Mucosa of descending colon (tissue), 3 donors: ENCODE measurements at regions not wholly inside any gene's neighbourhood (a gene's known extent, or its start where the extent isn't known, plus 50 kb on each side); places are given as distances from the start of the nearest gene placed in this dataset.
A peak's percentile ranks its signal among the peaks of the same experiment; 100 is the strongest.

ENCODE experiments used
- ATAC-seq: fragments of 200-7000 bp; cut with Tn5 transposase; one replicate; pipeline ENCODE4 v1.9.1; 2020; ENCODE audit warnings: mild to moderate bottlenecking, moderate library complexity
- DNase-seq, 3 donors: peaks; one replicate each; pipeline ENCODE4 v3.0.0-alpha.2; 2020
- H3K36me3 ChIP-seq: fragments of 200-600 bp; one replicate; pipeline ENCODE4 v1.8.0; 2021; ENCODE audit warnings: low read depth, mild to moderate bottlenecking
- H3K4me1 ChIP-seq: fragments of 200-600 bp; one replicate; pipeline ENCODE4 v1.8.0; 2021; ENCODE audit warnings: low read depth, mild to moderate bottlenecking
- H3K4me3 ChIP-seq: fragments of 200-600 bp; one replicate; pipeline ENCODE4 v1.8.0; 2021; ENCODE audit warnings: mild to moderate bottlenecking
- H3K9me3 ChIP-seq: fragments of 200-600 bp; one replicate; pipeline ENCODE4 v1.8.0; 2021; ENCODE audit warnings: mild to moderate bottlenecking
- intact Hi-C, 2 donors: fragments of 100-400 bp; cut with DNase I in 1 of 2; cut with micrococcal nuclease in 1 of 2; formaldehyde crosslinking; loops; one replicate each; pipeline versions ENCODE4 v1.11.0 to v1.11.1; 2022; cut with DNase I, micrococcal nuclease
- TF ChIP-seq, protein P1 (sequence below): fragments of 200-600 bp; IDR thresholded peaks from one replicate; pipeline ENCODE4 v1.8.0; 2022; ENCODE audit warnings: antibody characterized with exemption, mild to moderate bottlenecking
- donor health status: DM: no; HTN: no; CAD: no; lungs with moderate emphysema.
- donor health status: DM: no; HTN: no; CAD: no.
- donor health status: DM: no; HTN: yes; CAD: no.

DNA sequence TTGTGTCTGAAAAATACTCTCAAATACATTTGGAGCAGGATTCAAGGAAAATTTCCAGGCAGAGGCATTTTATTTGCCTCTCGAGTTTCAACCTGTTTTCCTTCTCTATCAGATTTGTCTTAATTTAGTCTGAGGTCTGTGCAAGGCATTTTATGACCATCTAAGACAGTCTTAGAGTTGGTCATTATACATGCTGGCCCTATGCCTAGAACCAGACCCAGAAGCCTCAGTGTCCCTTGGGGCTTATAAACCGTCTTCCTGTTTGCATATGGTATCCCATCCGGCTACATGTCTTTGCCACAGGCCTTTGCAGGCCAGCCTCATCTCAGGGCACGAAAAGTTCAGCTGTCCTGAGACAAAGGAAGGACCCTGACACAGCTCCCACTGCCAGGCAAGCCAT, 346.1 kb downstream of the SIPA1L2 start:
- Histone ChIP-seq H3K4me1 (peaks cover 4% of the 10 kb centered on the region), H3K9me3 (no peaks in the 10 kb centered on the region), H3K4me3 (no peak overlapping the region), H3K36me3 (no peaks in the 10 kb centered on the region)
- DNase-seq: no peak
- TF ChIP-seq, protein P1, sequence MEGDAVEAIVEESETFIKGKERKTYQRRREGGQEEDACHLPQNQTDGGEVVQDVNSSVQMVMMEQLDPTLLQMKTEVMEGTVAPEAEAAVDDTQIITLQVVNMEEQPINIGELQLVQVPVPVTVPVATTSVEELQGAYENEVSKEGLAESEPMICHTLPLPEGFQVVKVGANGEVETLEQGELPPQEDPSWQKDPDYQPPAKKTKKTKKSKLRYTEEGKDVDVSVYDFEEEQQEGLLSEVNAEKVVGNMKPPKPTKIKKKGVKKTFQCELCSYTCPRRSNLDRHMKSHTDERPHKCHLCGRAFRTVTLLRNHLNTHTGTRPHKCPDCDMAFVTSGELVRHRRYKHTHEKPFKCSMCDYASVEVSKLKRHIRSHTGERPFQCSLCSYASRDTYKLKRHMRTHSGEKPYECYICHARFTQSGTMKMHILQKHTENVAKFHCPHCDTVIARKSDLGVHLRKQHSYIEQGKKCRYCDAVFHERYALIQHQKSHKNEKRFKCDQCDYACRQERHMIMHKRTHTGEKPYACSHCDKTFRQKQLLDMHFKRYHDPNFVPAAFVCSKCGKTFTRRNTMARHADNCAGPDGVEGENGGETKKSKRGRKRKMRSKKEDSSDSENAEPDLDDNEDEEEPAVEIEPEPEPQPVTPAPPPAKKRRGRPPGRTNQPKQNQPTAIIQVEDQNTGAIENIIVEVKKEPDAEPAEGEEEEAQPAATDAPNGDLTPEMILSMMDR: no peak
- intact Hi-C loops: no loop called here
- no peak for ATAC-seq

- Histone ChIP-seq H3K36me3 (no peaks in the 10 kb centered on the region), H3K9me3 (no peaks in the 10 kb centered on the region), H3K4me3 (no peak overlapping the region), H3K4me1 (no peaks in the 10 kb centered on the region)
- DNase-seq (no peak), ATAC-seq (no peak)
- TF ChIP-seq, protein P1: no peak
- intact Hi-C loops: no loop called here
Measured at GRCh38 chr1:232282498-232282897, 347.4 kb downstream of the SIPA1L2 start.

- TF ChIP-seq, protein P1: no peak
- ATAC-seq (no peak), DNase-seq (no peak)
- no peak overlapping the region for H3K4me3 ChIP-seq
- no peaks in the 10 kb centered on the region for H3K9me3 ChIP-seq
- H3K36me3 ChIP-seq: no peaks in the 10 kb centered on the region
- intact Hi-C loops: no loop called here
- no peaks in the 10 kb centered on the region for H3K4me1 ChIP-seq
Measured at GRCh38 chr1:232280910-232281309, 349.0 kb downstream of the SIPA1L2 start.

DNA sequence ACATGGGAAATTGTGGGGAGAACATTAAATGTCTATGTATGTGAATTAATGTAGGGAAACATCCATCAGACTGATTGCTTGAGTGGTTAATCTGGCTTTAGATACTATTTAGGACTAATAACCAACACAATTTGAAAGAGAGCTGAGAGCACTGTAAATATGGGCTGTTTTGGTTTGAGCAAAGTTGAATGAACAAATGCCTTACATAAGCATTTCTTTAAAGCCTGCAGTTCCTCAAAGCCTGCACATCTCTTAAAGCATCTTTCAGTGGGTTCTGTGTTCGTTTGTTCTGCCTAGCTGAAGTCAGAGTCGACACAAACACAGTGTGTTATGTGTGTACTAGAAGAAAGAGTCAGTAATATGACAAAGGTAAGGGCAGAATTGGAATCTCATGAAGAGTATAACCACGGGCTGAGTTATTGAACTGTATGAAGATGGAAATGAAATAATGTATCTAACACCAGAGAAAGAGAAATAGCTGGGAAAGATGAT, 350.0 kb downstream of the SIPA1L2 start:
- no peaks in the 10 kb centered on the region for H3K36me3 ChIP-seq
- TF ChIP-seq, protein P1: no peak
- no peaks in the 10 kb centered on the region for H3K9me3 ChIP-seq
- no peak for ATAC-seq
- H3K4me3 ChIP-seq: no peak overlapping the region
- intact Hi-C loops: no loop called here
- no peak for DNase-seq
- no peaks in the 10 kb centered on the region for H3K4me1 ChIP-seq

DNA sequence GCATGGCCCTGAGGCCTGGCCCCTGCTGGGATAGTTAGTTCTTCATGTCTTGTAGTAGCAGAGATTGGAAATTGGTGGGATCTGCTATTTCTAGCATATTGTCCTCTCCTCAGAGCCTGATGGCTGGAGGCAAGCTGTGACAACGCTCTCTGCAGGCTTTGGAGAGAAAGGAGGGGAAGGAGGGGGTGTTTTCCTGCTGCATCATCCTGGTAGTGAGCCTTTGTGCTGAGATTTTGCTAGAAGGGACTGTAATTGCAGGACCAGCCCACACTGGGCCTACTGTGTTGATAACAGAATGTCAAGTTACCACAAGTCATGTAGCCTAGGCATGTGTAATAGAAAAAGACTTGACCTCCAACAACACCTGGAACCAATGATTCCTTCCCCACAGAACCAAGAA, 351.0 kb downstream of the SIPA1L2 start:
- Histone ChIP-seq H3K36me3 (no peaks in the 10 kb centered on the region), H3K9me3 (no peaks in the 10 kb centered on the region), H3K4me3 (no peak overlapping the region), H3K4me1 (no peaks in the 10 kb centered on the region)
- intact Hi-C loops: no loop called here
- TF ChIP-seq, protein P1: no peak
- ATAC-seq (no peak), DNase-seq (no peak)

- DNase-seq: no peak
- Histone ChIP-seq H3K9me3 (no peaks in the 10 kb centered on the region), H3K4me1 (no peaks in the 10 kb centered on the region), H3K4me3 (no peak overlapping the region), H3K36me3 (no peaks in the 10 kb centered on the region)
- ATAC-seq: peak; percentile 77
- TF ChIP-seq, protein P1: no peak
- intact Hi-C loops: no loop called here
Measured at GRCh38 chr1:232276651-232277050, 353.3 kb downstream of the SIPA1L2 start.
